GM18505 (cell line): ENCODE measurements at regions not wholly inside any gene's neighbourhood (a gene's known extent, or its start where the extent isn't known, plus 50 kb on each side); places are given as distances from the start of the nearest gene placed in this dataset.

Source experiments
- ATAC-seq: cut with Tn5 transposase; IDR thresholded peaks from one replicate; pipeline ENCODE4 v1.9.1; 2021; ENCODE audit not compliant: unreplicated experiment
- POLR2A ChIP-seq: IDR thresholded peaks from 4 replicates; pipeline ENCODE4 v1.6.1; 2011; ENCODE audit warnings: borderline replicate concordance; ENCODE audit not compliant: insufficient read depth, insufficient read length; ENCODE audit errors: extremely low read depth

DNA sequence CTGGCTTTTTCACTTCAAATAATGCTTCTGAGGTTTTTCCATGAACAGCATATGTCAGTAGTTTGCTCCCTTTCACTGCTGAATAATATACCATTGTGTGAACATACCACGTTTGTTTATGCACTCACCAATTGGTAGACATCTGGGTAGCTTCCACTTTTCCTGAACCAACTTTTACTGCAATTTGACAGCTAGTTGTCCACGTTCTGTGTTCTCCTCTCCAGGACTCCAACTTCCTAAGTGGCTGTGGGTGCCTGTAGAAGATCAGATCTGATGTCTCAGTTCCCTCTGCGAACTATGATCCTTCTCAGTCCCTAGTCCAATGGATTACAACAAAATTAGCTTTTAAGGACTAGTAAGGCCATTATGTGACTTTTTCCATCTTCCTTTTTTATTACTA, 64.7 kb upstream of the PTCHD1 start:
- TF ChIP-seq POLR2A, result no peak
- ATAC-seq, result no peak

DNA sequence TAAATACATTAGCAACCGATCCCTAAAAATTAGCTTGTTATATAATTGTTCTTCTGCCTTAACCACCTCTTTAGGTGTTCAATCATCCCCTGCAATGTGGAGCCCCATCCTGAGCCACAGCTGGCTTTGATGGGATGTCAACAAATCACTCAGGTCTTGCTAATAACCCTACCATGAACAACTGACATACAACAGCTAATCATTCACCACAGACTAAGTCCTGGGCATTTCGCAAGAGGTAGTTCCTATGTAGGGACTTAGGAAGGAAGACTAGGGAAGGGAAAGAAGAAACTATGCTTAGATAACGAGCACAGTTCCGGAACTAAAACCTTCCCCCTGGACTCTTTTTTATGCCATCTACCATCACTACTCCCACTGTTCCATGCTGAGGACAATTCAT, 63.6 kb upstream of the PTCHD1 start:
- ATAC-seq, result no peak
- no peak for TF ChIP-seq POLR2A

DNA sequence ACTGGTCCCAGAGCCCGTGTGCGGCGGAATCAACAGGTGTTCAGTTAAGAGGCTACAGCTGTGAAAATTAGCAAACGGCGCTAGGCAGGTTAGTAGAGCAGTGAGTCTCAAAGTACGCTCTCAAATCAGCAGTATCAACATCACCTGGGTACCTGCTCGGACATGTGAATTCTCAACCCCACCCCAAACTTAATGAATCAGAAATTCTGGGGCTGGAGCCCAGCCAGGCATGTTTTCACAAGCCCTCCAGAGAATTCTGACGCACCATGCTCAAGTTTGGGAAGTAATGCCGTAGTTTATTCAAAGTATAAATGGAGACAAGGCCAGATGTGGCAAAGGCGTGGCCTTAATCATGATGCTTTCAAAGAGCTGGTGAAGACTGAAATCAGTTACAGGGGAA, 58.2 kb upstream of the PTCHD1 start:
- TF ChIP-seq POLR2A, result no peak
- no peak for ATAC-seq
